GM13976 (cell line): ENCODE measurements at regions not wholly inside any gene's neighbourhood (a gene's known extent, or its start where the extent isn't known, plus 50 kb on each side); places are given as distances from the start of the nearest gene placed in this dataset.

Experiments
- DNase-seq: peaks from one replicate; pipeline ENCODE4 v3.0.0; 2012; ENCODE audit warnings: low spot score
- CTCF ChIP-seq: IDR thresholded peaks from 2 replicates; pipeline ENCODE4 v1.5.1; 2012; ENCODE audit warnings: borderline replicate concordance, mild to moderate bottlenecking; ENCODE audit not compliant: insufficient read depth; ENCODE audit errors: extremely low read depth, missing control alignments, control extremely low read depth
- in situ Hi-C: fragments of 300-500 bp; cut with MboI; formaldehyde crosslinking; loops from one replicate; pipeline ENCODE4 v1.12.0; 2022; ENCODE audit warnings: low sequenced_read_pairs, mixed read lengths, inconsistent platforms; ENCODE audit not compliant: unreplicated experiment

GRCh38 chr22:49247194-49247924 lies 580.3 kb downstream of the BRD1 start:
- in situ Hi-C loops = no loop called here
- no peak for TF ChIP-seq CTCF
- no peak for DNase-seq

GRCh38 chr22:49244466-49245420 lies 582.9 kb downstream of the BRD1 start:
- no peak for DNase-seq
- TF ChIP-seq CTCF = no peak
- in situ Hi-C loops = no loop called here

- in situ Hi-C loops = no loop called here
- no peak for TF ChIP-seq CTCF
- no peak for DNase-seq
Measured at GRCh38 chr22:49243965-49244364, 583.7 kb downstream of the BRD1 start.

GRCh38 chr22:49243335-49243734 lies 584.3 kb downstream of the BRD1 start:
- no peak for DNase-seq
- TF ChIP-seq CTCF = no peak
- in situ Hi-C loops = no loop called here

GRCh38 chr22:49242480-49242879 lies 585.2 kb downstream of the BRD1 start:
- in situ Hi-C loops = no loop called here

More at GRCh38 chr22:49242480-49242879, 585.2 kb downstream of the BRD1 start:
- DNase-seq = no peak
- TF ChIP-seq CTCF = no peak
